ENCODE measurements at regions not wholly inside any gene's neighbourhood (a gene's known extent, or its start where the extent isn't known, plus 50 kb on each side); places are given as distances from the start of the nearest gene placed in this dataset.

DNA sequence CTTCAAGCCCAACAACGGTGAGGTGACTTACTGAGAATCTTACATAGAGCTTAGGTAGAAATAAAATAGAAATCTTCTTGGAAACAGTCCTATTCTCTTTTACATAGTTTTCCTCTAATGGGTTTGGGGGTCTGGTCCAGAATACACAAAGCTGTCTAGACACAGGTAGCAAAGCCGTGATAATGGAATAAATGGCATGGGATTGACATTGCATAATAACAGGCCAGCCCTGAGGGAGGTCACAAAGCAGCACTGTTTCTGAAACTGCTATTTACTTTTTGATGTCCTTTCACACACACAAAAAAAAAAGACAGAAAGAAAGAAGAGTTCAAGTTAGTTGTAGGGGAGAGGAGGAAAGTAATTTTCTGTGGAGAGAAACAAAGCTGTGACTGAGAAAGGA is 364.8 kb upstream of the SORCS1 start:
- TF ChIP-seq CTCF (IDR thresholded peaks at IDR 0.05 in 8 of 11, conservative IDR thresholded peaks at IDR 0.05 in 3 of 11) (no peak), POLR2A (IDR thresholded peaks at IDR 0.05) (no peak), POLR2AphosphoS5 (IDR thresholded peaks at IDR 0.05) (no peak)

Measured in spleen (tissue), 7 donors.